LHCN-M2 (cell line): ENCODE measurements at regions not wholly inside any gene's neighbourhood (a gene's known extent, or its start where the extent isn't known, plus 50 kb on each side); places are given as distances from the start of the nearest gene placed in this dataset.
A peak's percentile ranks its signal among the peaks of the same experiment; 100 is the strongest.
"Not testable (repeated sequence)": the region's sequence is repeated elsewhere in the genome, so short reads cannot be mapped to it uniquely, and the experiment has no call there.

Experiments
- DNase-seq: peaks from one replicate; pipeline ENCODE4 v3.0.0-alpha.2; 2012; ENCODE audit warnings: low read depth

DNA sequence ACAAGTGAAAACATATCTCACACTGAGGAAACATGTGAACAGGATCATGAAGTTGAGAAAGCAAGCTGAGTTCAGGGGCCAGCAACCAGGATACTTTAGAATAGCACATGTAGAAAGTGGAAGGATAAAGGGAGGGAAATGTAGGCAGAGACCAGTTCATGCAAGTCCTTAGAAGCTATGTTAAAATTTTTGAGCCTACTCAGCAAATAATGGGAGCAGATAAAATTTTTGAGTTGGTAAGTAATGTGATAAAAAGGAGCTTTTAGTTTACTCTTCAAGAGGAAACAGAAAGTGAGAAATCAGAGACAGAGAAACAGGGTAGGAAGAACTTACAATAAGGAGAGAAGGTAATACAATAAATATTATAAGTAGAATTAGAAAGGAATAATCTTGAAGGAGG is 105.6 kb upstream of the ZBTB20 start:
- no peak for DNase-seq

DNA sequence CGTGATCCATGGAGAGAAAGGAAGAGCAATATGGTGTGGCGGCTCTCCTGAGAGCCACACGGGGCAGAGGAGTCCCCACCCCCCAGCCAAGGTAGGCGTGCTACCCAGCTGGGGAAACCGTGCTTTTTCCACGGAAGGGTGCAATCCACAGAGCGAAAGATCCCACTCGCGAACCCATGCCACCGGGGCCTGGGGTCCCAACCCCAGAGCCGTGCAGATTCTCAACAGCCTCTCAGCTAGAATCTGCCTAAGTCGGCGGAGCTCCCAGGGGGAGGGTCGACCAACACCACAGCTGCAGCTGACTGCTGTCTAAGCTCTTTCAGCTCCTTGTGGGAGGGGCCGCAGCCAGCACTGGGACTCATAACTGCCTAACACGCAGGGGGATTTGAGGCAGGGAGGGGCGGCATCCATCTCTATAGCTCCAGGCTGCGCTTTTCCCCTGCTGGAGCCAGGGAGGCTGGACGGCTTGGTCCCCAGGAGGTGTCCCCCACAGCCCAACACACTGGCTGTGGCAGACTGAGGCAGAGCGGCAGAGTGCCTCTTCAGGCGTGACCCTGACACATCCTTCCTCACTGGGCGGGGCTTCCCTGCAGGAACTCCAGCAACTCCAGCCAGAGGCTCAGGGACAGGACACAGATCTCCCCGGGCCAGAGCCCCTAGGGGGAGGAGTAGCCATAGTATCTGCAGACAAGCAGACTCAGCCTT is 107.6 kb upstream of the ZBTB20 start:
- DNase-seq = no peak

DNA sequence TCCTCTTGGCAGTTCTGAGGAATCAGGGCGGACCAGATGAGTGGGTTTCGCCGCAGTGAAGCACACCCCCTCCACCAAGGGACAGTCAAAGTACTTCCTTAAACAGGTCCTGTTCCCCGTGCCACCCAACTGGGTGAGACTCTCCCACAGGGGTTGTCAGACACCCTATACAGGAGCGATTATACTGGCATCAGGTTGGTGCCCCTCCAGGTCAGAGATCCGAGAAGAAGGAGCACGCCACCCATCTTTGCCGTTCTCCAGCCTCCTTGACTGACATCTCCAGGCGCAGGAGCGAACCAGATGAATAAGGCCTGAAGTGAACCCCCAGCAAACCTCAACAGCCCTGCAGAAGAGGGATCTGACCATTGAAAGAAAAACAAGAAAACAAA is 108.1 kb upstream of the ZBTB20 start:
- DNase-seq = no peak

DNA sequence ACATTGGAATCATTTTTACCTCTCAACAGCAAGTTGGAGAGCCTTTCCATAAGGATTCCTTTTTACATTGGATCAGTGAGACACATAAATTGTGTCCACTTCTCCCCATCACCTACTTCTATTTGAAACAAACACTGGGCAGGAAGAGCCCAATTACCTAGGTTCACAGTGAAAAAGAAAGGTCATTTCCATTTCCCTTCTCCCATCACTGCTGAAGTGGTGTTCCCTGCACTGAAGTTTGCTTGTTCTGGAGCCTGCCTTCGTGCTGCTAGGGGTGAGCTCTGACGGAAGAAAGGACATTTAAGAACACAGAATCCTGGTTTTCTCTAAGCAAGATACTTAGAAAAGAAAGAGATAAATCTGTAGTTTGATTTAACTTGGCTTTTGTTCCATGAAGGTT is 123.8 kb upstream of the ZBTB20 start:
- no peak for DNase-seq

DNA sequence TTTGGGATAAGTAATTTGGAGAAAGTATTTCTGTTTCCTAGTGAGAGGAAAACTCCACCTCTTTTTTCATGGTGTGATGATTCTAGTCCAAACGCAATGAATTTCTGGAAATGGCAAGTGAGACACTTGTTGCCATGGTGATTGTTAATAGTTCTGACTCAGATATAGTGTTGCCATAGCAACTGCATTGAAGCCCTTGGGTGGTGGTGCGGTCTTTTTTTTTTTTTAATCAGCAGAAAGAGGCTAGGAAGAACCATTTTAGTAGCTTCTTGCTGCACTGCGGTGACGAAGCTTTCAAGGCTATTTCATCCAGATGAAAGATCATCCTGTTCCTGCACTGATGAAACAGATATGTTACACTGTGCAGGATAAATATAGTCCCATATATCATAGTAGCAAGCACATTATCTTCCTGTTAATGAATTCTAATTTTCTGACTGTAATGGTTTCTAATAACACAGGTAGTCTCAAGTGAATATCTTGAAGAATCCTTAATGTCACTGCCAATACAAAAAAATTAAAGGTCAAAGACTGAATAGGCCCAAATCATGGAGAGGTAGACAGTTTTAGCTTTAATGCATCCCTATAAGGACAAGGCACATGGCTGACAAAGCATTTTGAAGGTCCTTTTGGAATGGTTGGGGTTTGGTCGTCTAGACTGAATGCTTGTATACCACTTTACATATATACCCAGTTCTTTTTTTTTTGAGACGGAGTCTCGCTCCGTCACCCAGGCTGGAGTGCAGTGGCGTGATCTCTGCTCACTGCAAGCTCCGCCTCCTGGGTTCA is 125.1 kb upstream of the ZBTB20 start:
- peak; percentile 84 for DNase-seq

DNA sequence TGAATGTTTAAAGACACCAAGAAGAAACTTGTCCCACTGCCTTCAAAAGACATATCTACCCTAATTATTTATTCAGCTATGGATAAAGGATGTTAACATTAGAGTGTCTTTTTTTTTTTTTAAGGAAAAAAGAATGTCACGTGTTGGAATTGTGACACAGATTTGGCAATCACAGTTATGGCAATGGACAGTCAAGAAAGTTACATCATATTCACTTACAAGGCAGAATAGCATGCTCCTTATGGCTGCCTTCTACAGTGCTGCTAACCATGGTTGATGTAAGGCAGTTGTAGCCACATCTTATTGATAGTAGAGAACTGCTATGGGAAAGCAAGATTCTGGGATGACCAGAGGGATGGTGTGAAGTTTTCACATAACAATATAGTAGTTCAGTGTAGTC is 128.8 kb upstream of the ZBTB20 start:
- peak; percentile 11 for DNase-seq

DNA sequence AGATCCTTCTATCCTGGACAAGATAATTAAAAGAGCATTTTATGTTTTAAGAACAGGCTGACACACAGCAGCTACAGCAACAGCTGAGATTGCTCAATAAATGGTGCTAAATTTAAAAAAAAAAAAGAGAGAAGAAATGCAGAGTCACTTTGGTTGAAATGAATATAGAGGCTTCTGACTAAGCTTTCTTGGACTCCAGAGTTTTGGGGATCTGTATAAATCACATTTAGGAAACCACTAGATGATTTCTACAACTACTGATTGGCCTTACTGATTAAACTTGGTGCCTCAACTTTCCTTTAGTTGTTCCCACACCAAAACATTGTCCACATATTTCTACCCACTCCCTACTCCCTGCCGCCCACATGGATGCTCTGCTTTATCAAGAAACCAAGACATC is 132.9 kb upstream of the ZBTB20 start:
- peak; percentile 72 for DNase-seq

DNA sequence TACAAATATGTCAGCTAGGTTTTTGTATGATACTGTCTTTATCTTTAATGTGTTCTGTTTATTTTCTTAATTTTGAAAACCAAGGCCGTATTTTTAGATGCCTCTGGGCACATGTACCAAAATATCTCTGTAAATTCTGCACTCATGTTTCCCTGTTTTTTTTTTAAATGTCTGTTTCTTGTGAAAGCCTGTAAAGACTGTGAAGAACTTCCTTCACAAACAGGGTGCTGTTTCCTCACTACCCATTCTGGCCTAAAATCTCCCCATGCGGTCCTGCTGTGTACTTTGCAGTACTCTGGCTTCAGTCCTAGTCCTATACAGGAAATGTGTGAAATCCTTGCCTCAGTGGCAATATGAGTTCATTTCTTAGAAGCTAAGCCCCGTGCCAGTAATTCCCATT is 133.4 kb upstream of the ZBTB20 start:
- DNase-seq = no peak

DNA sequence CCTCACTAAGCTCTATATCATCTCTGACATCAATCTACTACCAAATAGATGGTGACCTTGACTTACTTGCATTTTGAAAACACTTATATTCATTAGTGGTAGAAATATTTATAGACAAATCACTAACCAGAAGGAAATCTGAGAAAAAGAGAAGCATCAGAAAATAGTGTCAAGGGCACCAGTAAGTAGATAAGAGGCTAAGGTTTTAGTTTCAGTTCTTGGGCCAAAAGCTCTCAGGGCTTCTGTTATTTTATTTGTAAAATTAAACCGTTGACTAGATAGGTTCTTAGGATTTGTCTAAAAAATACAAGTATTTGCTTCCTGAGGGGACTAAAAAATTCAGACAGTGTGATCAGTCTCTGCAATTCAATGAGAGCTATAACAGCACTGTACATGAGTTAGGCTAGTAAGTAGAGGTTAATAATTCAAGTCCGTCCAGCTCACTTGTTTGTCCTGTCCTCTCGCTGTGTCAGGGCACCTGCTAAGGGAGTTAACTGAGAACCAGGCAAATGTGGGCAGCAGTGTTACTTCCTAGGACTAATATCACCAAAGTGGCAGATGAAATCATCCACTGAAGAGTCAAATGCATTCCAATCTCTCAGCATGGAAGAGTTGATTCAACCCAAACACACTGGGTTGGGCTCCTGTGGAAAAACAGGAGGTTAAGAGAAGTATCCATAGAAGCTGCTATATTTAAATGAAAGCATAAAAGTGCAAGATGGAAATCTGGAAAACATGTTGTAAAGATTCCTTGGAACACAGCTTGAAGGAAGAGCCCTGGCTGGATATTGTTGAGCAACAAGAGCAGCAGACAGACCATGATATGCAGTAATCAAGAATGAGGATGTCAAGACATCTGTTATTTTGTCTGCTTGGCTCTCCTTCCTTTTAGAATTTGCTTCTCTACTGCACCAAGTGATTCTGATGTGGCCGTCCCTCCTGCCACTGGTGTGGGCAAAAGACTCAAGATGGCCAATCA is 134.9 kb upstream of the ZBTB20 start:
- DNase-seq = no peak

DNA sequence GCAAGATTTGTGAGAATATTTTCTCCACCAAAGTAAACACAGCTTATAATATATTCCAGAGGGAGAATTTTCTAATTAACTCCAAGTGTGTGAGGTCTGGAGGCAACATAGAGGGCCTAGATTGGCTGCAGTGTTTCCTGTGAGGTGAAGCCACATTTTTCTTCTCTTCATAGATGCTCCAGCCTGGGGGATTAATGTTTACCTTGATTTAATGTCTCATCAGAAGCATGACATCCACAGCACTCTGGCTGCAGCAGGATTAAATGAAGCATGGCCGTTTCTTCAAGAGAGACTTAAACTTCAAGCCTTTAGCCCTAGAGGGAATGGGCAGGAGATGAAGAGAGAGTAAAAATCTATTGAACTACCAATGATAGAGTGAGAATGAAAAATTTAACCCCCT is 137.9 kb upstream of the ZBTB20 start:
- no peak for DNase-seq

DNA sequence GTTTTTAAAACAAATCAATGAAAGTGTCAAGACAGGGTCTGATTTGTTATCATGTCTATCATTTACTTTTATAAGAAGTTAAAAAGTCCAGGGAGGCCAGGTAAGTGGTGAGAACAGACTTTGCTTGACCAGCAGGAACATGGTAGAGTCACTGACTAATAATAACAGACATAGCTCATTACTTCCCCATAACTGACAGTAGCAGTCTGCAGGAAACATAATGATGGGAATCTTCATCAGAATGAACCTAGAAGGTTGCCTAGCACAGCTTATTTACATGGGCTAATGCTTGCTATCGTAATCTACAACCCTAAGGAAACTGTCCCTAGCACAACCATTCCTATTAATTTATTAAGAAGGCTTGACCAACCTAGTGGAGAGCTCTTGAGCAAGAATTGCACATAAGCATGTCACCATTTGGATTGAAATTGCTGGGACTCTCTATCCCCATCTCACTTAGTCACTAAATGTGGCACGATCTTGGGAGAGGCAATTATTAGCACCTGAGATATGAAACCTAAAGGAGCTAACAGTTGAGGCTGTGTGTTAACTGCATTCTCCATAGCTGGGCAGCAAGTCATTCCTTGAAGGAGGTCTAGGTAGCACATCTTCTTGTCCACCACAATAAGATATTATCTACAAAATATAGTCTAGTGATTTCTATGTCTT is 139.6 kb upstream of the ZBTB20 start:
- DNase-seq = no peak

DNA sequence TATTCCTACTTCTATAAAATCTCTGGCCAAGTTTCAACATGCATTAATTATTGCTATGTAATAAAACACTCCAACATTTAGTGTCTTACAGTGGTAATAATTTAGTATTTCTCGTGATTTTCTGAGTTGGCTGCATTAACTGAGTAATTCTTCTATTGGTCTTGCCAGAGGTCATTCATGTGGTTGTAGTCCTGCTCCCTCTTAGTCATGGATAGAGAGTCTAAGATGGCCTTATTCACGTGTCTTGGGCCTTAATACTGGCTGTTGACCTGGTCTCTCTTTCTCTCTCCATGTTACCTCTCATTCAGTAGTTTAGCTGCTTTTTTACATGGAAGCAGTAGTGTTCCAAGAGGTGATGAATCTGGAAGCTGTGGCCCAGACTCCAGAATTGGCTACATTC is 140.1 kb upstream of the ZBTB20 start:
- DNase-seq = no peak

DNA sequence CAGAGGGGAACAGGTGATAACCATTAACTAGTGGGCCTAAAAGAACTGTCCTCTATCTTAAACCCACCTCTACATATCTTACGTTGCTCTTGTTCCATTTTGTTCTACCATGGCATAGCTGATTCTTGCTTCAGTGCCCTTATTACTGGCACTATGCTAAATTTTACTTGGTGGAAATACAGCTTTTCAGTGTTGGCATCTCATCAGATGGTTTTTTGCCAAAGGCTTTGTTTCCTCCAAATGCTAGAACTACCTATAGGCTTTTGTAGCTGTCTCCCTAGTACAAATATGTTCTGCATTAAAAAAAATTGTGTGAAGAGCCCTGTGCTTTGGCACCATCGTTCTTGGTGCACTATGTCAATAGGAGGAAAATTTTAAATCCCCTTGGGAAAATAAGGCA is 145.0 kb upstream of the ZBTB20 start:
- DNase-seq = no peak

DNA sequence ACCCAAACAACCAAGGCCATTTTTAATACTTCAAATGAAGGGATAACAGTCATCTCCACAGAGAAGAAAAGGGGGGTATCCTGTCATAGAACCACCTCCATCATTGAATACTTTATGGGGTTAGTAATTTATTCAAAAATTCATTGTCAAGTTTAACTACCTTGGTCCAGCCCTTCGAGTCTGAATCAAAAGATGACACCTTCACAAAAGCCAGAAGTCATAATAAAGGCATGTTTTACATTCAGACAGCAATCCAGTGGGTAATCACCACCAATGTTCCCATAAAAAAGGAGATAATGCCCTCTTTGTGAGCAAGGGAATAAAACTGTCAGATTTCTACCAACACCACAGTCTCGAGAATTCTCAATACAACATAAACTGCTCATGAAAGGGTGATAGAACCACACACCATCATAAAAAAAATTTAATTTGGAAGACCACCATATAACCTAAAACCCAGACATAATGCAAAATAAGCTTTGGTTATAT is 145.6 kb upstream of the ZBTB20 start:
- DNase-seq = no peak

DNA sequence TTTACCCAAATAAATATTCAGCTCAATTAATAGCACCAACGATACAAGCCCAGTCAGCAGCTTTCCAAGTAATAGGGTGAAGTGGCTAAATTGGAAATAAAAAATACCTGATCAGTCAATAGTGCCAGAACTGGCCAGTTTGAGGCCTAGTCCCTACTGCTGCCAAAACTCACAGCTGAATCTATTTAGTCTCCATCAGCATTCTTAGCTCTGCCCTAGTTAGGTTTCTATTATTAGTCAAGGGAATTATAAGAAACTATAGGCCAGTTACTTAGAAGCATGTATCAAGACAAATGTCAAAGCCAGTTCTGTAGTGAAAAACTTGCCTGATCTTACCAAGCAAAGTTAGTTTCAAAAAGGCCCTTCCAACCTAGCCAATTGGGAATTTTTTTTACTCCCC is 146.2 kb upstream of the ZBTB20 start:
- no peak for DNase-seq

DNA sequence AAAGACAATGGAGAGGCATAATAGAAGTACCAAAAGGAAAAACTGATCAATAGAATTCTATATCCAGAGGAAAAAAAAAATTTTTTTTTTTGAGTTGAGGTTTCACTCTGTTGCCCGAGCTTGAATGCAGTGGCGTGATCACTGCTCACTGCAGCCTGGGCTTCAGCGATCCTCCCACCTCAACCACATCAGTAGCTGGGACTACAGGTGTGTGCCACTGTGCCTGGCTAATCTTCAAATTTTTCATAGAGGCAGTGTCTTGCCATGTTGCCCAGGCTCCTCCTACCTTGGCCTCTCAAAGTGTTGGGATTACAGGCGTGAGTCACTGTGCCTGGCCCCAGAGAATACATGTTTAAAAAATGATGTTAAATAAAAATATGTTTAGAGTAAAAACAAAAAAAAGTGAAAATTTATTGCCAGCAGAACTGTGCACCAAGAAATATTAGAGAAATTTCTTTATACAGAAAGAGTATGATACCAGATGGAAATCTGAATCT is 154.3 kb upstream of the ZBTB20 start:
- peak; percentile 44 for DNase-seq

DNA sequence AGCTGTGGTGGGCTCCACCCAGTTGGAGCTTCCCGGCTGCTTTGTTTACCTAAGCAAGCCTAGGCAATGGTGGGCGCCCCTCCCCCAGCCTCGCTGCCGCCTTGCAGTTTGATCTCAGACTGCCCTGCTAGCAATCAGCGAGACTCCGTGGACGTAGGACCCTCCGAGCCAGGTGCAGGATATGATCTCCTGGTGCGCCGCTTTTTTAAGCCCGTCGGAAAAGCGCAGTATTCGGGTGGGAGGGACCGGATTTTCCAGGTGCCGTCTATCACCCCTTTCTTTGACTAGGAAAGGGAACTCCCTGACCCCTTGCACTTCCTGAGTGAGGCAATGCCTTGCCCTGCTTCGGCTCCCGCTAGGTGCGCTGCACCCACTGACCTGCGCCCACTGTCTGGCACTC is 170.9 kb upstream of the ZBTB20 start:
- not testable (repeated sequence) for DNase-seq

DNA sequence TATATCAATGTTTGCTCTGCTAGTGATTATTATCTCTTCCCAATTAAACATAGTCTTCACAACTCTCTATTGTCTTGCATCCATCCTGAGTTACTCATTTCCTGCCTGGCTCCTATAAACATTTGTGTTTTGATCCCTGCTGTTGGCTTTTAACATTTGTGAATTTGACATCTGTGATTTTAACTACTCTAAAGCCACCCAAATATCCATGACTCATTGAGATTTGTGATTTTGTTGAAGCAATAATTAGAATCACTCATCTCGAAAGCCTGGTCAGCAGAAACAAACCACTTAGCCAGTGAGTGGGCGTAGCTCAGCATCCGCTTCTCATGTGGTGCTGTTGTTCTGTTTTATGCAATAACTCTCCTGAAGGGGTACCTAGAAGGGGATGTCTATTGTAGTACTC is 174.3 kb upstream of the ZBTB20 start:
- DNase-seq = peak; percentile 88

DNA sequence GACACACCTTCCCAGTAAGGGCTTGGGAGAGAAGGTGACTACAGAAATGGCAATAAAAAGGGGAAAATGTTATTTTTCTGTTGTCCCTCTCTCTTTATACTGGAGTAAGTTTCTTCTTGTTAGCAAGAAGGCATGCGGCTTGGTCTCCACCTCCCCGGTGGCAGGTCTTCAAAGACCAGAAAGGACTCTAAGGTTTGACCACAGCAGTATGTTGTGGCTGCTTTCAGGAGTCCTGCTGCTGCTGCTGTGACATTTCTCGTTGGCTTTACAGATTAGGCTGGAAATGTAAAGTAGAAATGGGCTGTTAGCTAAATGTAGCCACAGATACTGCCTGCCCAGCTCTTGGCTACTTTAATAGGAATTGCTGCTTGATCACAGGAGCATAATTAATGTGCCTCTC is 175.8 kb upstream of the ZBTB20 start:
- no peak for DNase-seq

DNA sequence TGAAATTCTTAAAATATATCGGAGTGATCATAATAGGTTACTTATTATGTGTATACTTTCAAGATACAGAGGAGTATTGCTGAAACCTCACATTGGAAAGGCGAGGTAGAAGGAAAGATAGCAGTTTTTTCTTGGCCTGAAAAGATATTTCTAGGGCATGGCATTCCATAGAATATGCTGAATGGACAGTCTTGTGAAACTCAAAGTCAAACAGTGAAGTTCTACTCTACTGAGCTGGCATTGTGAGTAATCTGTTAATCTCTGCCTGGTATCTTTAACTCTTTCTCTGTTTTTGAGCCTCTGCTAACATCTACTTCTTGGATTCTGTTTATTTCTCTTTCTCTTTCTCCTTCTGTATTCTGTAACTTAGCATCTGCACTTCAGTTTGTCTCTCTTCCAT is 176.3 kb upstream of the ZBTB20 start:
- DNase-seq = no peak

DNA sequence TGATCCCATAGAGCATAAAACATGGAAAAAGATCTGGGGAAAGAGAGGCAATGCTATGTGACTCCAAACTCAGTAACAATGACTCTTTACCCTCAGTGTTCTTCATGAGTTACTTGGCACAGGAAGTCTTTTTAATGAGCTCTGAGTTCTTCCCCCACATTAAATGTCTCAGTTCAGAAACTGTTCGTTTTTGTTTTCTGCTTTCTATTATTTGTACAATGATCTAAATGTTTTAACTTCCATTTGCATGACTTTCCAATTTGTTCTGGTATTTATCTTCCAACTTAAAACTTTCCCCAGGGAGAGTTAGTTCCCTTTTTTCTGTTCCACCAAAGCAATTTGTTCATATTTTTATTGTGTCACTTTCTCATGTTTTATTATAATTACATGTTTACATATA is 177.0 kb upstream of the ZBTB20 start:
- DNase-seq = no peak
